ENCODE measurements at regions not wholly inside any gene's neighbourhood (a gene's known extent, or its start where the extent isn't known, plus 50 kb on each side); places are given as distances from the start of the nearest gene placed in this dataset.
A peak's percentile ranks its signal among the peaks of the same experiment; 100 is the strongest.
"Not testable (repeated sequence)": the region's sequence is repeated elsewhere in the genome, so short reads cannot be mapped to it uniquely, and the experiment has no call there.

DNA sequence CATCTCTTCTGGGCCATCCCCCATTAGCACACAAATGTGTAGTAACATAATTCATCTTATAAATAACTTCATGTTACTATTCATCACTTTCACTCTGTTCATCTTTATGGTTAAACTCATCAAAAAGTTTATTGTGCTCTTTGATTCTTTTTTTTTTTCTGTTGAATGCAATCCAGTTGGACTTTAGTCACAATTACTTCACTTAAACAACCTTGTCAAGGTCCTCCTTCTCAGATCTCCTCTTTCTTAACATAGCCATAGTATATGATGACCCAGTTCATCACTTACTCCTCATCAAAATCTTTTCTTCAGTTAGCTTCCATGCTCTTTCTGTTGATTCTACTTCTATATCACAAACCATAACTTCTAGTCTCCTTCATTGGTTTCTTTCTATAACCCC lies 80.2 kb upstream of the ZC3H15 start:
- DNase-seq = no peak

- no peak for DNase-seq
These were observed 78.4 kb upstream of the ZC3H15 start for GRCh38 chr2:186407611-186408010.

DNA sequence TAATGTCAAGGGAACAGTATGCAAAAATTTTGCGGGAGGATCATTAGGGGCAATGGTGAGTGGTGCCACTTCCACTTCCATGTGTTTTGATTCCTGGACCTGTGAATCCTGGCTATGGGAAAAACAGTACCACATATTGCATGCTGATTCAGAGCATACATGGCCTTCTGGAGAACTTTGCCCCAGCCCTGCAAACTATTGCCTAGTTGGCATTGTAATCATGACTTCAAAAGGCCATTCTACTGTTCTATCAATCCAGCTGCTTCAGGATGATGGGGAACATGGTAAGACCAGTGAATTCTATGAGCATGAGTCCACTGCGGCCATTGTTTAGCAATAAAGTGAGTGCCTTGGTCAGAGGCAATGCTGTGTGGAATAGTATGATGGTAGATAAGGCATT lies 75.3 kb upstream of the ZC3H15 start:
- no peak for DNase-seq

- peak; percentile 13 for DNase-seq
These were observed 63.8 kb upstream of the ZC3H15 start for GRCh38 chr2:186422226-186422625.

GRCh38 chr2:186423481-186423880 lies 62.6 kb upstream of the ZC3H15 start:
- DNase-seq = no peak

GRCh38 chr2:186424265-186424664 lies 61.8 kb upstream of the ZC3H15 start:
- no peak for DNase-seq

- DNase-seq = no peak
These were observed 60.5 kb upstream of the ZC3H15 start for GRCh38 chr2:186425576-186425975.

DNA sequence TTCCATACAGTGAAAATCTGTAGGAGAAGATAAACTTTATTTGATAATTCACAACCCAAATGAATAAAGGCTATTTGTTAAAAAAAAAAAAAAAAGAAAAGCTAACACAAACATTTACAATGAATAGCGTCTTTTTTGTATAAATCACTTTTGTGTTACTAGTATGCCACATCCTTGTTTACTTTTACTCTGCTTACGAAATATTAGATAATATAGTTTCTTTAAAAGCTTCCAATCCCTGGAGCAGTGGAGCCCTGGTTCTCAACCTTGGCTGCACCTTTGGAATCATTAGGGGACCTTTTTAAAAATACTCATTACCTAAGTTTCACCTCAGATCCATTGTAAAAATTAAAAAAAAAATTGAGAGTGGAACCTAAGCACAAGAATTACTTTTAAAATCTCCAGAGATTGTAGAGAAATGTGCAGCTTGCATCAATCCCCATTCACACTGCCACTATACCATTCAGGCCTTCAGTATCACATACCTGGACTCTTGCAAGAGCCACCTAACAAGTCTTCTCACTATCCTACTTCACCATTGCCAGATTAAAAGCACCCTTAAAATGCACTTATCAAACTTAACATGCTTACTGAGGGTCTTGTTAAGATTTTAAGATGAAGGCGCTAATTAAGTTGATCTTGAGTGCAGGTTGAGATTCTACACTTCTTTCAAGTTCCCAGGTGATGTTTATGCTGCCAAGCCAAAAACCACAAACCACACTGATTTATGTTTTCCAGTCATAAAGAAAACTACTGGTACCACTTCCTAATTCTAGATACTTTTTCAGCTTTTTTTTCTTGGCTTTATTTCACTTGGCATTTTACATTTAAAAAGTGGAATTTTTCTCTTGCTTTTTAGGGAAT lies 59.7 kb upstream of the ZC3H15 start:
- no peak for DNase-seq

- not testable (repeated sequence) for DNase-seq
These were observed 59.1 kb upstream of the ZC3H15 start for GRCh38 chr2:186427017-186427350.

DNA sequence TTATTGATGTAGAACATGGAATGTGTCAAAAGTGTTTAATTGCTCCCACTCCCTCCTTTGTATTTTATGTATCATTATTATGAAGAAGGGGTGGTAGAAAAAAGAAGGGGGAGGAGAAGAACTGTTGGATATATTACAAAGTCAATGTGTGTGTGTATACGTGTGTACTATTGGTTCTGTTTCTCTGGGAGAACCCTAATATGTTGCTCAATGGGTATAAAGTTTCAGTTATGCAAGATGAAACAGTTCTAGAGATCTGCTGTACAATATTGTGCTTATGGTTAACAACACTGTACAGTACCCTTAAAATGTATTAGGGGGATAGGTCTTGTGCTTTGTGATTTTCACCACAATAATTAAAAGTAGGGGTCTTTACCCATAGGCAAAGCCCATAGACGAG lies 58.1 kb upstream of the ZC3H15 start:
- no peak for DNase-seq

DNA sequence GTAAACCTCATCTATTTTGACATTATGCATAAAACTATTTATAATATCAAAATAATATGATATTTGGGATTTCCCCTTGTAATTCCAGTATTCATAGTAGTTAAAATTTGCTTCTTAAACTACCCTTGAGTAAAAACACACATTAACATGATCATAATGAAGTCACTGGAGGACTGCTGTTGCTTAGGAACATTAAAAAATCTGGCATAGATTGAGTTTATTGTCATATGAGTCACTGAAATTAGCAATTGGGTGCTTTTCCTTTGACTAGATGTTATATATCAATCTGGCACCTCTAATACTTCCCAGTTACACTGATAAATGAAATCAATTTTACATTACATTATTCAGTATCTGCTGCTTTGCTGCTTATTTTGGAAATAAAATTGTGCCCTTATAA lies 57.0 kb upstream of the ZC3H15 start:
- no peak for DNase-seq

DNA sequence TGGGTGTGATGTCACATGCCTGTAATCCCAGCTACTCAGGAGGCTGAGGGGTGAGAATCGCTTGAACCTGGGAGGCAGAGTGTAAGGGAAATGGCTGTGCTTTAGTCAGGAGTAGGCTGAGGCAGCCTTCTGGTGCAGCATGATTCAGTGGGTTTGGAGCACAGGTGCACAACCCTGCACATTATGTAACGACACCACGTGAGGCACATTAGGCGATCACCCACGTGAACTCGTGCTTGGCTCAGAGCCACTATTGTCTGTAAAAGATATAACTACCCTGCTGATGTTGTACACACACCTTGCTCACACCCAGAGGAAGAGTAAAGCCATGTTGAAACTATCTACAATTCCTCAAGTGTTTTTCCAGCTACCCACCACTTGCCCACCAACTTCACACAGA lies 54.8 kb upstream of the ZC3H15 start:
- no peak for DNase-seq

DNA sequence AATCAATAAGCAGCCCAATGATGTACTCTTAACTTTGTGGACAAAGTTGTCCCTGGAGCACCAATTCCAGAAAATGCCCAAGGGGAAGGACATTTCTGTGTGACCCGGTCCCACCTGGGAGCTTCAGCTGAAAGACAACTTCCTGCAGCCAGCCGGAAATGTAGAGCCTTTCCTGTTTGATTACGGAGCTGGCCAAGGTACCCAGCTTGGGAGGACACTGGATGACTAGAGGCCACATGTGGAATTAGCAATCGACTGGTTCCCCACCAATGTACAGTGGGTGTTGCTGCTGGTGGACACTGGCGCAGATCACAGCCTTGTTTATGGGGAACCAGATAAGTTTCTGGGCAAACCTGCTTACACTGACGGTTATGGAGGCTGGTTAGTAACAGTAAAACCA lies 53.0 kb upstream of the ZC3H15 start:
- no peak for DNase-seq

- DNase-seq = no peak
These were observed 52.2 kb upstream of the ZC3H15 start for GRCh38 chr2:186433777-186434432.
